Thoracic aorta (tissue), 2 donors: ENCODE measurements at regions not wholly inside any gene's neighbourhood (a gene's known extent, or its start where the extent isn't known, plus 50 kb on each side); places are given as distances from the start of the nearest gene placed in this dataset.

Experiments used
- ATAC-seq: fragments of 150-250 bp; one replicate; pipeline ENCODE4 v1.8.0; 2017; ENCODE audit warnings: low read depth; ENCODE audit not compliant: insufficient number of reproducible peaks, low FRiP score
- DNase-seq: peaks from one replicate; pipeline ENCODE4 v3.0.0-alpha.2; 2020; ENCODE audit warnings: low spot score
- H3K27ac ChIP-seq, 2 donors: fragments of 200-600 bp; sonication (generic); 1 replicate in 1 of 2; 2 replicates in 1 of 2; pipeline ENCODE4 v1.5.1; 2016; ENCODE audit warnings: mild to moderate bottlenecking in 2 of 2, moderate library complexity in 2 of 2
- H3K27me3 ChIP-seq: fragments of 200-600 bp; sonication (generic); replicated peaks from 2 replicates; pipeline ENCODE4 v1.6.0; 2016; ENCODE audit warnings: mild to moderate bottlenecking; ENCODE audit not compliant: insufficient read depth
- H3K36me3 ChIP-seq: fragments of 200-600 bp; sonication (generic); one replicate; pipeline ENCODE4 v1.5.1; 2016
- H3K4me1 ChIP-seq, 2 donors: fragments of 200-600 bp; sonication (generic); 1 replicate in 1 of 2; 2 replicates in 1 of 2; pipeline versions ENCODE4 v1.5.1 to v1.6.0; 2016; ENCODE audit warnings: low read depth in 2 of 2, mild to moderate bottlenecking in 1 of 2; ENCODE audit not compliant: control insufficient read depth in 1 of 2
- H3K4me3 ChIP-seq: fragments of 200-600 bp; sonication (generic); 2 replicates; pipeline ENCODE4 v1.5.1; 2016; ENCODE audit warnings: mild to moderate bottlenecking
- H3K9me3 ChIP-seq: fragments of 200-600 bp; sonication (generic); 2 replicates; pipeline ENCODE4 v1.5.1; 2016
- CTCF ChIP-seq: fragments of 200-600 bp; sonication (generic); IDR thresholded peaks from one replicate; pipeline ENCODE4 v1.5.1; 2019; ENCODE audit warnings: antibody characterized with exemption

GRCh38 chr10:8531116-8531515 lies 476.6 kb downstream of the GATA3 start:
- ATAC-seq, result no peak
- Histone ChIP-seq H3K4me3 (no peak overlapping the region), H3K4me1 (no peaks in the 10 kb centered on the region), H3K27me3 (no peaks in the 10 kb centered on the region), H3K36me3 (no peaks in the 10 kb centered on the region), H3K9me3 (no peaks in the 10 kb centered on the region), H3K27ac (no peak overlapping the region)
- no peak for DNase-seq
- no peak for TF ChIP-seq CTCF

- TF ChIP-seq CTCF, result no peak
- no peak overlapping the region for H3K27ac ChIP-seq
- H3K4me3 ChIP-seq, result no peak overlapping the region
- no peaks in the 10 kb centered on the region for H3K27me3 ChIP-seq
- DNase-seq (no peak), ATAC-seq (no peak)
- no peaks in the 10 kb centered on the region for H3K4me1 ChIP-seq
- H3K9me3 ChIP-seq, result no peaks in the 10 kb centered on the region
- H3K36me3 ChIP-seq, result no peaks in the 10 kb centered on the region
These were observed 478.2 kb downstream of the GATA3 start for GRCh38 chr10:8532647-8533046.

DNA sequence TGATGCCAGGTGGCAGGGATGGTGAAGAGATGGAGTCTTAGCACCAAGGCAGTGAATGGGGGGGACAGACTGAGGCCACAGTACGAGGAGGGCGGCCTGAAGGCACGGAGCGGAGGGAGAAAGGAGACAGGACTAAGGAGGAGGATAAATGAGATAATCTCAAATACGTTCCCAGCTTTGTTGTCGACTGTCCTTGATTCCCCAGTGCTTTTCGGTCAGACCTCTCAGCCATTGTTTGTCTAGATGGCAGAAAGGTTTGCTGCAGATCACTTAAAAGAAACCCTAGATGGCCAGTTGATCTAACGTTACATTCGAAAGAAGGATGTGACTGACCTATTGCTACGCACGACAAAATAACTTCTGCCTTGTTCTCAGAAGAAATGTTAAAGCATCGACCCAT lies 479.0 kb downstream of the GATA3 start:
- Histone ChIP-seq H3K9me3 (no peaks in the 10 kb centered on the region), H3K36me3 (no peaks in the 10 kb centered on the region), H3K4me1 (no peaks in the 10 kb centered on the region), H3K4me3 (no peak overlapping the region), H3K27me3 (no peaks in the 10 kb centered on the region), H3K27ac (no peak overlapping the region)
- no peak for DNase-seq
- ATAC-seq, result no peak
- no peak for TF ChIP-seq CTCF

DNA sequence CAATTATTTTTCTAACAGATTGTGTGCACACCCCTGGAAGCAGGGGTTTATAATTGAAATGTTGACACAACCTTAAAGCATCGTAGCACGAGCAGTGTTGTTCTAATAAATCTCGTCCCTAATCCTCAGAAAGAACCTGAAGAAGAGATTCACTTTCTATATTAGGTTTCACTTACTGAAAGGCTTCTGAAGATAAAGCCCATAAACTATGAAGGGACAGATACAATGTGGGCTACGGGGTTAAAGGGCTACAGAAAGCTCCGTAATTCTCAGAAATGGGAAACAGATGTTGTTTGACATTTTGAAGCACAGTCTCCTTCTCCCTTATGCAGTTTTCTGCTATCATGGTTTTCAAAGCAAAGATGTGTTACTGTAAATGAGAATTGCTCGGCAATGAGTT lies 479.6 kb downstream of the GATA3 start:
- Histone ChIP-seq H3K36me3 (no peaks in the 10 kb centered on the region), H3K27ac (no peak overlapping the region), H3K4me1 (no peaks in the 10 kb centered on the region), H3K4me3 (no peak overlapping the region), H3K27me3 (no peaks in the 10 kb centered on the region), H3K9me3 (no peaks in the 10 kb centered on the region)
- TF ChIP-seq CTCF, result no peak
- no peak for DNase-seq
- ATAC-seq, result no peak

DNA sequence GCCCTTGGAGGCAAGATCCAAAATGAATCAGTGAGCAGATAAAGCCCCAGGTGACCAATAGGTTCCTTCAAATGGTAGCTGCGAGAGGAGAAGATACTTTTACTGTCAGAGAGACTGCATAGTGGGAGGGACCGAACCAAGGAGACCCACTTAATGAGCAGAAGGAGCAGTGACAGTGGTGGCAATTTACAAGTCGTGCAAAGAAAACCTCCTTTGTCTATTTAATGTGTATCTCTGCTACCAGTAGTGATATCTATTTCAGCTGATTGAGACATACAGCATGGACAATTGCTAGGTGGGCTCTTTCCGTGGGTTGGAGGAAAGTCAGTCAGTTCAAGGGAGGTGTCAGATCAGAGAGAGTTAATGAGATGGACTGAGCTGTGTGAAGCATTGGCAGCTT lies 480.4 kb downstream of the GATA3 start:
- Histone ChIP-seq H3K9me3 (no peaks in the 10 kb centered on the region), H3K36me3 (no peaks in the 10 kb centered on the region), H3K4me3 (no peak overlapping the region), H3K27ac (no peak overlapping the region), H3K27me3 (no peaks in the 10 kb centered on the region), H3K4me1 (no peaks in the 10 kb centered on the region)
- DNase-seq (no peak), ATAC-seq (no peak)
- TF ChIP-seq CTCF, result no peak
